ENCODE measurements at regions not wholly inside any gene's neighbourhood (a gene's known extent, or its start where the extent isn't known, plus 50 kb on each side); places are given as distances from the start of the nearest gene placed in this dataset.

GRCh38 chr16:64638766-64639165 lies 483.1 kb downstream of the CDH11 start:
- Histone ChIP-seq H3K4me1 (ENCODE audit: control insufficient read depth in 1 of 2, insufficient read depth in 2 of 2, low read length in 2 of 2) (no peaks in the 10 kb centered on the region), H3K27ac (ENCODE audit: low read depth, low read length) (no peak overlapping the region), H3K36me3 (ENCODE audit: control insufficient read depth in 1 of 2, insufficient read depth in 2 of 2, low read length in 2 of 2) (no peaks in the 10 kb centered on the region), H3K9me3 (ENCODE audit: control insufficient read depth in 1 of 2, low read length in 2 of 2) (peaks cover 3 to 4% of the 10 kb centered on the region in 2 donors), H3K9ac (ENCODE audit: low read depth in 1 of 2, low read length in 2 of 2) (no peak overlapping the region), H3K4me3 (ENCODE audit: low read depth in 1 of 2, low read length in 2 of 2) (no peak overlapping the region), H3K27me3 (ENCODE audit: control insufficient read depth in 1 of 2, insufficient read depth in 2 of 2, low read length in 2 of 2) (no peaks in the 10 kb centered on the region)

- Histone ChIP-seq H3K36me3 (ENCODE audit: control insufficient read depth in 1 of 2, insufficient read depth in 2 of 2, low read length in 2 of 2) (no peaks in the 10 kb centered on the region), H3K9me3 (ENCODE audit: control insufficient read depth in 1 of 2, low read length in 2 of 2) (peaks cover 0 to 4% of the 10 kb centered on the region in 2 donors), H3K4me1 (ENCODE audit: control insufficient read depth in 1 of 2, insufficient read depth in 2 of 2, low read length in 2 of 2) (no peaks in the 10 kb centered on the region), H3K9ac (ENCODE audit: low read depth in 1 of 2, low read length in 2 of 2) (no peak overlapping the region), H3K27me3 (ENCODE audit: control insufficient read depth in 1 of 2, insufficient read depth in 2 of 2, low read length in 2 of 2) (no peaks in the 10 kb centered on the region), H3K4me3 (ENCODE audit: low read depth in 1 of 2, low read length in 2 of 2) (no peak overlapping the region), H3K27ac (ENCODE audit: low read depth, low read length) (no peak overlapping the region)
Measured at GRCh38 chr16:64629622-64630021, 492.2 kb downstream of the CDH11 start.

- Histone ChIP-seq H3K27ac (ENCODE audit: low read depth, low read length) (no peak overlapping the region), H3K9ac (ENCODE audit: low read depth in 1 of 2, low read length in 2 of 2) (no peak overlapping the region), H3K27me3 (ENCODE audit: control insufficient read depth in 1 of 2, insufficient read depth in 2 of 2, low read length in 2 of 2) (no peaks in the 10 kb centered on the region)
Measured at GRCh38 chr16:64627781-64628180, 494.1 kb downstream of the CDH11 start.

GRCh38 chr16:64627288-64627687 lies 494.6 kb downstream of the CDH11 start:
- Histone ChIP-seq H3K9me3 (ENCODE audit: control insufficient read depth in 1 of 2, low read length in 2 of 2) (no peaks in the 10 kb centered on the region), H3K27ac (ENCODE audit: low read depth, low read length) (no peak overlapping the region), H3K27me3 (ENCODE audit: control insufficient read depth in 1 of 2, insufficient read depth in 2 of 2, low read length in 2 of 2) (no peaks in the 10 kb centered on the region), H3K4me1 (ENCODE audit: control insufficient read depth in 1 of 2, insufficient read depth in 2 of 2, low read length in 2 of 2) (no peaks in the 10 kb centered on the region), H3K9ac (ENCODE audit: low read depth in 1 of 2, low read length in 2 of 2) (no peak overlapping the region), H3K36me3 (ENCODE audit: control insufficient read depth in 1 of 2, insufficient read depth in 2 of 2, low read length in 2 of 2) (no peaks in the 10 kb centered on the region), H3K4me3 (ENCODE audit: low read depth in 1 of 2, low read length in 2 of 2) (no peak overlapping the region)

More at GRCh38 chr16:64627781-64628180, 494.1 kb downstream of the CDH11 start:
- H3K36me3 ChIP-seq (ENCODE audit: control insufficient read depth in 1 of 2, insufficient read depth in 2 of 2, low read length in 2 of 2): no peaks in the 10 kb centered on the region
- no peaks in the 10 kb centered on the region for H3K9me3 ChIP-seq (ENCODE audit: control insufficient read depth in 1 of 2, low read length in 2 of 2)
- H3K4me1 ChIP-seq (ENCODE audit: control insufficient read depth in 1 of 2, insufficient read depth in 2 of 2, low read length in 2 of 2): no peaks in the 10 kb centered on the region
- H3K4me3 ChIP-seq (ENCODE audit: low read depth in 1 of 2, low read length in 2 of 2): no peak overlapping the region

GRCh38 chr16:64626776-64627175 lies 495.1 kb downstream of the CDH11 start:
- Histone ChIP-seq H3K4me3 (ENCODE audit: low read depth in 1 of 2, low read length in 2 of 2) (no peak overlapping the region), H3K9ac (ENCODE audit: low read depth in 1 of 2, low read length in 2 of 2) (no peak overlapping the region), H3K27me3 (ENCODE audit: control insufficient read depth in 1 of 2, insufficient read depth in 2 of 2, low read length in 2 of 2) (no peaks in the 10 kb centered on the region), H3K4me1 (ENCODE audit: control insufficient read depth in 1 of 2, insufficient read depth in 2 of 2, low read length in 2 of 2) (no peaks in the 10 kb centered on the region), H3K36me3 (ENCODE audit: control insufficient read depth in 1 of 2, insufficient read depth in 2 of 2, low read length in 2 of 2) (no peaks in the 10 kb centered on the region), H3K27ac (ENCODE audit: low read depth, low read length) (no peak overlapping the region), H3K9me3 (ENCODE audit: control insufficient read depth in 1 of 2, low read length in 2 of 2) (no peaks in the 10 kb centered on the region)

- Histone ChIP-seq H3K36me3 (ENCODE audit: control insufficient read depth in 1 of 2, insufficient read depth in 2 of 2, low read length in 2 of 2) (no peaks in the 10 kb centered on the region), H3K4me3 (ENCODE audit: low read depth in 1 of 2, low read length in 2 of 2) (no peak overlapping the region), H3K27ac (ENCODE audit: low read depth, low read length) (no peak overlapping the region), H3K4me1 (ENCODE audit: control insufficient read depth in 1 of 2, insufficient read depth in 2 of 2, low read length in 2 of 2) (no peaks in the 10 kb centered on the region), H3K9me3 (ENCODE audit: control insufficient read depth in 1 of 2, low read length in 2 of 2) (peaks cover 2 to 9% of the 10 kb centered on the region in 2 donors), H3K9ac (ENCODE audit: low read depth in 1 of 2, low read length in 2 of 2) (no peak overlapping the region), H3K27me3 (ENCODE audit: control insufficient read depth in 1 of 2, insufficient read depth in 2 of 2, low read length in 2 of 2) (no peaks in the 10 kb centered on the region)
Measured at GRCh38 chr16:64621616-64622015, 500.2 kb downstream of the CDH11 start.

- peaks cover 2 to 13% of the 10 kb centered on the region in 2 donors for H3K9me3 ChIP-seq (ENCODE audit: control insufficient read depth in 1 of 2, low read length in 2 of 2)
- H3K27ac ChIP-seq (ENCODE audit: low read depth, low read length): no peak overlapping the region
- H3K27me3 ChIP-seq (ENCODE audit: control insufficient read depth in 1 of 2, insufficient read depth in 2 of 2, low read length in 2 of 2): no peaks in the 10 kb centered on the region
- H3K4me1 ChIP-seq (ENCODE audit: control insufficient read depth in 1 of 2, insufficient read depth in 2 of 2, low read length in 2 of 2): no peaks in the 10 kb centered on the region
- no peak overlapping the region for H3K4me3 ChIP-seq (ENCODE audit: low read depth in 1 of 2, low read length in 2 of 2)
- H3K9ac ChIP-seq (ENCODE audit: low read depth in 1 of 2, low read length in 2 of 2): no peak overlapping the region
- H3K36me3 ChIP-seq (ENCODE audit: control insufficient read depth in 1 of 2, insufficient read depth in 2 of 2, low read length in 2 of 2): no peaks in the 10 kb centered on the region
Measured at GRCh38 chr16:64617836-64618476, 503.9 kb downstream of the CDH11 start.

- Histone ChIP-seq H3K9ac (ENCODE audit: low read depth in 1 of 2, low read length in 2 of 2) (no peak overlapping the region), H3K9me3 (ENCODE audit: control insufficient read depth in 1 of 2, low read length in 2 of 2) (peaks cover 2 to 13% of the 10 kb centered on the region in 2 donors), H3K36me3 (ENCODE audit: control insufficient read depth in 1 of 2, insufficient read depth in 2 of 2, low read length in 2 of 2) (no peaks in the 10 kb centered on the region), H3K4me3 (ENCODE audit: low read depth in 1 of 2, low read length in 2 of 2) (no peak overlapping the region), H3K4me1 (ENCODE audit: control insufficient read depth in 1 of 2, insufficient read depth in 2 of 2, low read length in 2 of 2) (no peaks in the 10 kb centered on the region), H3K27me3 (ENCODE audit: control insufficient read depth in 1 of 2, insufficient read depth in 2 of 2, low read length in 2 of 2) (no peaks in the 10 kb centered on the region), H3K27ac (ENCODE audit: low read depth, low read length) (no peak overlapping the region)
Measured at GRCh38 chr16:64615630-64616280, 506.1 kb downstream of the CDH11 start.

- Histone ChIP-seq H3K27me3 (ENCODE audit: control insufficient read depth in 1 of 2, insufficient read depth in 2 of 2, low read length in 2 of 2) (no peaks in the 10 kb centered on the region), H3K36me3 (ENCODE audit: control insufficient read depth in 1 of 2, insufficient read depth in 2 of 2, low read length in 2 of 2) (no peaks in the 10 kb centered on the region), H3K4me1 (ENCODE audit: control insufficient read depth in 1 of 2, insufficient read depth in 2 of 2, low read length in 2 of 2) (no peaks in the 10 kb centered on the region), H3K9me3 (ENCODE audit: control insufficient read depth in 1 of 2, low read length in 2 of 2) (no peaks in the 10 kb centered on the region), H3K4me3 (ENCODE audit: low read depth in 1 of 2, low read length in 2 of 2) (no peak overlapping the region), H3K9ac (ENCODE audit: low read depth in 1 of 2, low read length in 2 of 2) (no peak overlapping the region), H3K27ac (ENCODE audit: low read depth, low read length) (no peak overlapping the region)
Measured at GRCh38 chr16:64596196-64596595, 525.7 kb downstream of the CDH11 start.

GRCh38 chr16:64590513-64590912 lies 531.4 kb downstream of the CDH11 start:
- no peaks in the 10 kb centered on the region for H3K9me3 ChIP-seq (ENCODE audit: control insufficient read depth in 1 of 2, low read length in 2 of 2)
- H3K27me3 ChIP-seq (ENCODE audit: control insufficient read depth in 1 of 2, insufficient read depth in 2 of 2, low read length in 2 of 2): no peaks in the 10 kb centered on the region
- H3K4me3 ChIP-seq (ENCODE audit: low read depth in 1 of 2, low read length in 2 of 2): no peak overlapping the region
- H3K4me1 ChIP-seq (ENCODE audit: control insufficient read depth in 1 of 2, insufficient read depth in 2 of 2, low read length in 2 of 2): no peaks in the 10 kb centered on the region
- no peaks in the 10 kb centered on the region for H3K36me3 ChIP-seq (ENCODE audit: control insufficient read depth in 1 of 2, insufficient read depth in 2 of 2, low read length in 2 of 2)
- no peak overlapping the region for H3K9ac ChIP-seq (ENCODE audit: low read depth in 1 of 2, low read length in 2 of 2)
- no peak overlapping the region for H3K27ac ChIP-seq (ENCODE audit: low read depth, low read length)
